Progenitor cell of endocrine pancreas (in vitro differentiated cells): ENCODE measurements at regions not wholly inside any gene's neighbourhood (a gene's known extent, or its start where the extent isn't known, plus 50 kb on each side); places are given as distances from the start of the nearest gene placed in this dataset.

Source experiments
- DNase-seq: peaks from one replicate; pipeline ENCODE4 v3.0.0; 2021; ENCODE audit warnings: low spot score; ENCODE audit not compliant: unreplicated experiment
- H3K27ac Mint-ChIP-seq: 2 replicates; pipeline ENCODE4 v1.8.0; 2021; ENCODE audit warnings: mild to moderate bottlenecking, moderate library complexity, mixed read lengths
- H3K27me3 Mint-ChIP-seq: 2 replicates; pipeline ENCODE4 v1.8.0; 2021; ENCODE audit warnings: mixed read lengths
- H3K36me3 Mint-ChIP-seq: 2 replicates; pipeline ENCODE4 v1.8.0; 2022; ENCODE audit warnings: mixed read lengths; ENCODE audit not compliant: insufficient read depth
- H3K4me1 Mint-ChIP-seq: 2 replicates; pipeline ENCODE4 v1.8.0; 2021; ENCODE audit warnings: low read depth, mixed read lengths
- H3K4me3 Mint-ChIP-seq: 2 replicates; pipeline ENCODE4 v1.8.0; 2021; ENCODE audit warnings: low read depth, mild to moderate bottlenecking, moderate library complexity, mixed read lengths
- H3K9me3 Mint-ChIP-seq: 2 replicates; pipeline ENCODE4 v1.8.0; 2021; ENCODE audit warnings: low read depth, mixed read lengths
- CTCF ChIP-seq: fragments of 200-600 bp; sonication (generic); IDR thresholded peaks from one replicate; pipeline ENCODE4 v1.5.0; 2021; ENCODE audit warnings: antibody characterized with exemption, mild to moderate bottlenecking; ENCODE audit not compliant: unreplicated experiment

- DNase-seq: no peak
Observed at GRCh38 chr18:52045946-52046675, 293.9 kb upstream of the DCC start.

GRCh38 chr18:52046842-52047241 is 293.2 kb upstream of the DCC start:
- Mint-ChIP-seq H3K36me3 (no peaks in the 10 kb centered on the region), H3K9me3 (no peaks in the 10 kb centered on the region), H3K4me1 (no peaks in the 10 kb centered on the region)

More at GRCh38 chr18:52045946-52046675, 293.9 kb upstream of the DCC start:
- TF ChIP-seq CTCF: no peak
- no peaks in the 10 kb centered on the region for H3K36me3 Mint-ChIP-seq
- no peak overlapping the region for H3K27ac Mint-ChIP-seq
- H3K4me3 Mint-ChIP-seq: no peak overlapping the region
- no peaks in the 10 kb centered on the region for H3K27me3 Mint-ChIP-seq
- H3K9me3 Mint-ChIP-seq: no peaks in the 10 kb centered on the region
- H3K4me1 Mint-ChIP-seq: no peaks in the 10 kb centered on the region

GRCh38 chr18:52054324-52054723 is 285.7 kb upstream of the DCC start:
- no peaks in the 10 kb centered on the region for H3K36me3 Mint-ChIP-seq
- H3K4me1 Mint-ChIP-seq: peaks cover 5% of the 10 kb centered on the region
- H3K27me3 Mint-ChIP-seq: no peaks in the 10 kb centered on the region
- no peak overlapping the region for H3K4me3 Mint-ChIP-seq
- peaks cover 12% of the 10 kb centered on the region for H3K9me3 Mint-ChIP-seq
- TF ChIP-seq CTCF: no peak
- H3K27ac Mint-ChIP-seq: no peak overlapping the region
- DNase-seq: no peak

More at GRCh38 chr18:52046842-52047241, 293.2 kb upstream of the DCC start:
- no peak for DNase-seq
- Mint-ChIP-seq H3K4me3 (no peak overlapping the region), H3K27ac (no peak overlapping the region), H3K27me3 (no peaks in the 10 kb centered on the region)
- no peak for TF ChIP-seq CTCF

GRCh38 chr18:52060607-52061304 is 279.2 kb upstream of the DCC start:
- H3K27ac Mint-ChIP-seq: peak overlapping the region; percentile 7
- H3K4me1 Mint-ChIP-seq: peaks cover 16% of the 10 kb centered on the region
- H3K36me3 Mint-ChIP-seq: no peaks in the 10 kb centered on the region
- H3K4me3 Mint-ChIP-seq: no peak overlapping the region
- no peak for TF ChIP-seq CTCF
- peaks cover 16% of the 10 kb centered on the region for H3K9me3 Mint-ChIP-seq
- DNase-seq: no peak
- no peaks in the 10 kb centered on the region for H3K27me3 Mint-ChIP-seq

GRCh38 chr18:52063923-52064322 is 276.1 kb upstream of the DCC start:
- TF ChIP-seq CTCF: no peak
- Mint-ChIP-seq H3K27me3 (no peaks in the 10 kb centered on the region), H3K9me3 (peaks cover 17% of the 10 kb centered on the region), H3K4me3 (no peak overlapping the region), H3K27ac (no peak overlapping the region), H3K4me1 (peaks cover 15% of the 10 kb centered on the region), H3K36me3 (no peaks in the 10 kb centered on the region)
- DNase-seq: no peak
